ENCODE measurements at regions not wholly inside any gene's neighbourhood (a gene's known extent, or its start where the extent isn't known, plus 50 kb on each side); places are given as distances from the start of the nearest gene placed in this dataset.

DNA sequence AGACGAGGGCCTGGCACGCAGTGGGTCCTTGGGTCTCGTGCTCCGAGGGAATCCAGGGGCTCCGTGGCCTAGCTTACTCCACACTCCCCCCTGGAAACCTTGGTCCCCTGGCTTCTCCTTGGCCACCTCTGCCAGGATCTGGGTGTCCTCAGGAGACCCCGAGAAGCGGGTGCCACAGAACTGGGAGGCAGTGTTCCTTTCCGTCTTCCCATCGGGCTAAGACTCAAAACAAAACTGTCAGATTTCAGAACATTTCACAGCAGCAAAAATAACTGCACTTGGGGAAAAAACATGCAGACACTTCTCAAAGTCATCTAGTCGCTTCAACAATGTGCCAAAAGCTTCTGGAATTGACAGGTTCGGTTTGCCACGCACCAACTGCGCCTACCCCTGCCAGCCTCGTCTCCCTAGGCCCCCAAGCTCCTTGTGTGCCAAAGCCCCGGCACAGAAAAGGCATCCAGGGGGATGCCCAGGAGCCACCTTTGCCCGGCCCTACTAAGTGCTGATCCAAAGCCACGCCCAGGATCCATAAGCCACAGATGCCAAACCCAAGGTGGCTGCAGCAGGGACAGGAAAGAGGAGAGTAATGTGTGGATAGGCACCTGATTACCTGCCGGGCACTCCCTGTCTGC lies 58.4 kb upstream of the DIO3 start:
- H3K36me3 Mint-ChIP-seq (ENCODE audit: low read depth), result no peaks in the 10 kb centered on the region
- no peak for DNase-seq (ENCODE audit: low spot score)
- H3K27ac Mint-ChIP-seq, result no peak overlapping the region

More for the DNA sequence above, 58.4 kb upstream of the DIO3 start:
- H3K27ac ChIP-seq (ENCODE audit: low read depth), result no peak overlapping the region
- no peaks in the 10 kb centered on the region for H3K27me3 ChIP-seq (ENCODE audit: insufficient read depth)
- no peak overlapping the region for H3K4me3 Mint-ChIP-seq
- H3K36me3 ChIP-seq (ENCODE audit: insufficient read depth), result no peaks in the 10 kb centered on the region
- no peaks in the 10 kb centered on the region for H3K4me1 ChIP-seq (ENCODE audit: insufficient read depth)
- ATAC-seq, result no peak
- H3K27me3 Mint-ChIP-seq (ENCODE audit: insufficient read depth, low read depth, poor library complexity), result peaks cover 14% of the 10 kb centered on the region
- H3K4me3 ChIP-seq, result no peak overlapping the region
- peaks cover 3% of the 10 kb centered on the region; the same call in 1 of the 3 replicates for H3K9me3 Mint-ChIP-seq
- H2AFZ ChIP-seq, result no peak overlapping the region
- H3K9me2 ChIP-seq (ENCODE audit: insufficient read depth), result no peaks in the 10 kb centered on the region
- no peaks in the 10 kb centered on the region for H3F3A ChIP-seq (replicated peaks; ENCODE audit: low read depth)
- TF ChIP-seq EZH2phosphoT487 (IDR thresholded peaks at IDR 0.05; ENCODE audit: unreplicated experiment) (no peak), JUNB (IDR thresholded peaks at IDR 0.05; ENCODE audit: unreplicated experiment) (no peak), POLR2AphosphoS5 (IDR thresholded peaks at IDR 0.05; ENCODE audit: low read depth) (no peak), CREB1 (CRISPR knock-in tag; IDR thresholded peaks at IDR 0.05; ENCODE audit: low read depth) (no peak), EZH2 (IDR thresholded peaks at IDR 0.05; ENCODE audit: low read depth, unreplicated experiment) (no peak), ZNF331 (CRISPR knock-in tag; IDR thresholded peaks at IDR 0.05; ENCODE audit: low read depth) (no peak), STAT1 (IDR thresholded peaks at IDR 0.05; ENCODE audit: unreplicated experiment) (no peak), ZNF114 (CRISPR knock-in tag; IDR thresholded peaks at IDR 0.05) (no peak), ZNF462 (CRISPR knock-in tag; IDR thresholded peaks at IDR 0.05) (no peak), NANOG (IDR thresholded peaks at IDR 0.05; ENCODE audit: borderline replicate concordance) (no peak), REST (IDR thresholded peaks at IDR 0.05; ENCODE audit: unreplicated experiment) (no peak)
- TF ChIP-seq, protein P1, sequence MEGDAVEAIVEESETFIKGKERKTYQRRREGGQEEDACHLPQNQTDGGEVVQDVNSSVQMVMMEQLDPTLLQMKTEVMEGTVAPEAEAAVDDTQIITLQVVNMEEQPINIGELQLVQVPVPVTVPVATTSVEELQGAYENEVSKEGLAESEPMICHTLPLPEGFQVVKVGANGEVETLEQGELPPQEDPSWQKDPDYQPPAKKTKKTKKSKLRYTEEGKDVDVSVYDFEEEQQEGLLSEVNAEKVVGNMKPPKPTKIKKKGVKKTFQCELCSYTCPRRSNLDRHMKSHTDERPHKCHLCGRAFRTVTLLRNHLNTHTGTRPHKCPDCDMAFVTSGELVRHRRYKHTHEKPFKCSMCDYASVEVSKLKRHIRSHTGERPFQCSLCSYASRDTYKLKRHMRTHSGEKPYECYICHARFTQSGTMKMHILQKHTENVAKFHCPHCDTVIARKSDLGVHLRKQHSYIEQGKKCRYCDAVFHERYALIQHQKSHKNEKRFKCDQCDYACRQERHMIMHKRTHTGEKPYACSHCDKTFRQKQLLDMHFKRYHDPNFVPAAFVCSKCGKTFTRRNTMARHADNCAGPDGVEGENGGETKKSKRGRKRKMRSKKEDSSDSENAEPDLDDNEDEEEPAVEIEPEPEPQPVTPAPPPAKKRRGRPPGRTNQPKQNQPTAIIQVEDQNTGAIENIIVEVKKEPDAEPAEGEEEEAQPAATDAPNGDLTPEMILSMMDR (conservative IDR thresholded peaks at IDR 0.05; ENCODE audit: low read depth in 2 of 2), result no peak
- TF ChIP-seq, protein P2, sequence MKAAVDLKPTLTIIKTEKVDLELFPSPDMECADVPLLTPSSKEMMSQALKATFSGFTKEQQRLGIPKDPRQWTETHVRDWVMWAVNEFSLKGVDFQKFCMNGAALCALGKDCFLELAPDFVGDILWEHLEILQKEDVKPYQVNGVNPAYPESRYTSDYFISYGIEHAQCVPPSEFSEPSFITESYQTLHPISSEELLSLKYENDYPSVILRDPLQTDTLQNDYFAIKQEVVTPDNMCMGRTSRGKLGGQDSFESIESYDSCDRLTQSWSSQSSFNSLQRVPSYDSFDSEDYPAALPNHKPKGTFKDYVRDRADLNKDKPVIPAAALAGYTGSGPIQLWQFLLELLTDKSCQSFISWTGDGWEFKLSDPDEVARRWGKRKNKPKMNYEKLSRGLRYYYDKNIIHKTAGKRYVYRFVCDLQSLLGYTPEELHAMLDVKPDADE (IDR thresholded peaks at IDR 0.05), result no peak
- 0 out of 3 replicates have a peak, but pooled peaks cover under 1% of the 10 kb centered on the region for H3K4me1 Mint-ChIP-seq
- H4K20me1 ChIP-seq (replicated peaks; ENCODE audit: insufficient read depth), result no peaks in the 10 kb centered on the region
- H3K79me2 ChIP-seq (replicated peaks; ENCODE audit: insufficient read depth), result no peaks in the 10 kb centered on the region
- no peak overlapping the region for H3K4me2 ChIP-seq
